ENCODE measurements at regions not wholly inside any gene's neighbourhood (a gene's known extent, or its start where the extent isn't known, plus 50 kb on each side); places are given as distances from the start of the nearest gene placed in this dataset.

DNA sequence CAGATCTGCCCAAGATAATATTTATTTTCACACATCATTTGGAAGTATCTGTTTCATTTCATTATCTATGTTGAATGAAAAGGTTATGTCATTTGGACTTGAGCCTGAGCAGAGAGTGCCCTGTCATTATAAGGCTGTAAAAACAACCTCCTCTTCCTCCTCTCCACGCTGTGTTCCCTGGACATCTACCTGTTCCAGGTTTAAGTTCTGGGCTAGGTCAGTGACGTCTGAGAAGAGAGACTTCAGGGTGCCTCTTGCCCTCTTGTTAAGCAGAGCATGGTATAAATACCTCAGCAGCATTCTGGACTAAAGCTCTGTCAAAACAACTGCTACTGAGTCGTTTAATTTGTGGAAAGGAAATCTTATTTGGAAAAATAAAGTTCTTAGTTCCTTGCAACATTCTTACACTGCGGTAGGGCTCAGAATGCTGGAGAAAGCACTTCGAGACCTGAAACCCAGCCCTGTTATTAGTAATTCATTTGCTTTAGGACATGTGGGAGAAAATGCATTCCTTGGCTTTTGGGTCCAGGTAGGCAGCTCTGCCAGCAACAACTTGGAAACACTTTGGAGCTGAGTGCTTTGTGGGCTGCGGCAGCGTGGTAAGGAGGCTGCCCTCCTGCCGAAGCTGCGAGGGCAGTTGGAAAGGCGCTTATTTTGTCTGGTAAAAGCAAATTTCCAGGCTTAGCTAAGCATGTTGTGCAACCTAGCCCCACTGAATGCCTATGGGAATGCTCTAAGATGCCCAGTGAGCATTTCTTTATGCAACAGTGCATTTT lies 91.8 kb upstream of the NEDD4L start (continued):
- no peak for TF ChIP-seq HDAC2 (IDR thresholded peaks at IDR 0.05; ENCODE audit: borderline replicate concordance in 1 of 2, low read depth in 2 of 2, low read length in 2 of 2)
